H1 (cell line): ENCODE measurements at regions not wholly inside any gene's neighbourhood (a gene's known extent, or its start where the extent isn't known, plus 50 kb on each side); places are given as distances from the start of the nearest gene placed in this dataset.

Experiments
- BRCA1 ChIP-seq: IDR thresholded peaks from 2 replicates; pipeline ENCODE4 v1.6.1; 2012; ENCODE audit warnings: low read depth, low read length, improper control_type of control experiment
- EGR1 ChIP-seq: IDR thresholded peaks from 2 replicates; pipeline ENCODE4 v1.6.1; 2011; ENCODE audit warnings: low read depth, low read length, borderline replicate concordance
- EP300 ChIP-seq, 2 experiments: IDR thresholded peaks; 1 replicate in 1 of 2; 2 replicates in 1 of 2; pipeline ENCODE4 v1.6.1; 2011 to 2012; ENCODE audit warnings: low read depth in 2 of 2, low read length in 2 of 2, mild to moderate bottlenecking in 2 of 2, borderline replicate concordance in 1 of 2, inconsistent platforms in 1 of 2, moderate library complexity in 1 of 2
- EZH2 ChIP-seq: fragments of 200-600 bp; sonication (generic); IDR thresholded peaks from 2 replicates; pipeline ENCODE4 v1.7.1; 2012; ENCODE audit warnings: low read depth, mild to moderate bottlenecking, moderate library complexity, low read length, inconsistent platforms; ENCODE audit not compliant: severe bottlenecking
- MAFK ChIP-seq: IDR thresholded peaks from 2 replicates; pipeline ENCODE4 v1.6.1; 2012; ENCODE audit warnings: low read depth, mild to moderate bottlenecking, improper control_type of control experiment, low read length
- MAX ChIP-seq: IDR thresholded peaks from 2 replicates; pipeline ENCODE4 v1.6.1; 2012; ENCODE audit warnings: inconsistent platforms
- POLR2A ChIP-seq, 2 experiments: IDR thresholded peaks; 1 replicate in 1 of 2; 2 replicates in 1 of 2; pipeline ENCODE4 v1.6.1; 2011; ENCODE audit warnings: low read depth in 2 of 2, low read length in 2 of 2, mild to moderate bottlenecking in 2 of 2; ENCODE audit errors: control extremely low read depth in 1 of 2
- POLR2AphosphoS5 ChIP-seq: IDR thresholded peaks from 2 replicates; pipeline ENCODE4 v1.6.1; 2011; ENCODE audit warnings: low read depth, low read length
- RAD21 ChIP-seq, 2 experiments: IDR thresholded peaks in 1 of 2; conservative IDR thresholded peaks in 1 of 2; 2 replicates each; pipeline ENCODE4 v1.6.1; 2011; ENCODE audit warnings: low read depth in 2 of 2, low read length in 2 of 2, improper control_type of control experiment in 1 of 2, inconsistent platforms in 1 of 2, mild to moderate bottlenecking in 1 of 2, moderate library complexity in 1 of 2
- RNF2 ChIP-seq: fragments of 200-900, 300-1000 bp; sonication (generic); IDR thresholded peaks from 2 replicates; pipeline ENCODE4 v1.7.1; 2016; ENCODE audit warnings: borderline replicate concordance, low read depth, mild to moderate bottlenecking, antibody characterized with exemption, low read length; ENCODE audit not compliant: poor library complexity, severe bottlenecking; ENCODE audit errors: missing control alignments
- SIRT6 ChIP-seq: IDR thresholded peaks from one replicate; pipeline ENCODE4 v1.7.1; 2012; ENCODE audit warnings: low read length, inconsistent platforms
- YY1 ChIP-seq: IDR thresholded peaks from 2 replicates; pipeline ENCODE4 v1.6.1; 2011; ENCODE audit warnings: low read depth, mild to moderate bottlenecking, low read length
- TF ChIP-seq, protein P1 (sequence below), 3 experiments: IDR thresholded peaks; 1 replicate in 2 of 3; 2 replicates in 1 of 3; pipeline versions ENCODE4 v1.5.1 to v1.6.1; 2011; ENCODE audit warnings: low read length in 3 of 3, mild to moderate bottlenecking in 3 of 3, inconsistent platforms in 2 of 3, low read depth in 1 of 3, moderate library complexity in 1 of 3; ENCODE audit not compliant: insufficient read depth in 1 of 3; ENCODE audit errors: control extremely low read depth in 1 of 3

DNA sequence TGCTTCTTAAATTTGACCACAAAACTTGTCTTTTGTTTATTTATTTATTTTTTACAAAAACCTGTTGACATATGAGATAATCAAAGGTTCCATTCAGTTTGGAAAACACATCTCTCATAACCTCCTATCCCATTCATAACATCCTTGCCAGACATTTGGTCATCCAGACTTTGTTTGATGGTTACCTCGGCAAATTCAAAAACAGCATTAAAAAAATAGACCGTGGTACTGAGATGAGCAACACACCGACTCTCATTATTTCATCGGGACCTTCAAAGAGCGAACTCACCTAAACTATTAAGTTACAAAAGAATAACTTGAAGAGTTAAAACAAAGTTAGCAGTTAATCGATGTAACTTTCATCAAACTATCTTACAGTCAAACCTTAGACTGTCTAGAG, 85.8 kb upstream of the RPS6KA3 start:
- TF ChIP-seq, protein P1, sequence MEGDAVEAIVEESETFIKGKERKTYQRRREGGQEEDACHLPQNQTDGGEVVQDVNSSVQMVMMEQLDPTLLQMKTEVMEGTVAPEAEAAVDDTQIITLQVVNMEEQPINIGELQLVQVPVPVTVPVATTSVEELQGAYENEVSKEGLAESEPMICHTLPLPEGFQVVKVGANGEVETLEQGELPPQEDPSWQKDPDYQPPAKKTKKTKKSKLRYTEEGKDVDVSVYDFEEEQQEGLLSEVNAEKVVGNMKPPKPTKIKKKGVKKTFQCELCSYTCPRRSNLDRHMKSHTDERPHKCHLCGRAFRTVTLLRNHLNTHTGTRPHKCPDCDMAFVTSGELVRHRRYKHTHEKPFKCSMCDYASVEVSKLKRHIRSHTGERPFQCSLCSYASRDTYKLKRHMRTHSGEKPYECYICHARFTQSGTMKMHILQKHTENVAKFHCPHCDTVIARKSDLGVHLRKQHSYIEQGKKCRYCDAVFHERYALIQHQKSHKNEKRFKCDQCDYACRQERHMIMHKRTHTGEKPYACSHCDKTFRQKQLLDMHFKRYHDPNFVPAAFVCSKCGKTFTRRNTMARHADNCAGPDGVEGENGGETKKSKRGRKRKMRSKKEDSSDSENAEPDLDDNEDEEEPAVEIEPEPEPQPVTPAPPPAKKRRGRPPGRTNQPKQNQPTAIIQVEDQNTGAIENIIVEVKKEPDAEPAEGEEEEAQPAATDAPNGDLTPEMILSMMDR (IDR thresholded peaks at IDR 0.05; ENCODE audit: control extremely low read depth in 1 of 3, insufficient read depth in 1 of 3, low read depth in 1 of 3, low read length in 3 of 3), result no peak
- no peak for TF ChIP-seq RNF2
- TF ChIP-seq EZH2, result no peak
- TF ChIP-seq SIRT6, result no peak
- no peak for TF ChIP-seq POLR2AphosphoS5
- no peak for TF ChIP-seq MAFK
- TF ChIP-seq BRCA1, result no peak
- no peak for TF ChIP-seq EP300 (IDR thresholded peaks at IDR 0.05; ENCODE audit: borderline replicate concordance in 1 of 2, low read depth in 2 of 2, low read length in 2 of 2)
- no peak for TF ChIP-seq RAD21 (IDR thresholded peaks at IDR 0.05 in 1 of 2, conservative IDR thresholded peaks at IDR 0.05 in 1 of 2; ENCODE audit: low read depth in 2 of 2, low read length in 2 of 2)
- TF ChIP-seq EGR1, result no peak
- no peak for TF ChIP-seq MAX
- TF ChIP-seq YY1, result no peak
- TF ChIP-seq POLR2A (IDR thresholded peaks at IDR 0.05; ENCODE audit: control extremely low read depth in 1 of 2, low read depth in 2 of 2, low read length in 2 of 2), result no peak
